ENCODE measurements at regions not wholly inside any gene's neighbourhood (a gene's known extent, or its start where the extent isn't known, plus 50 kb on each side); places are given as distances from the start of the nearest gene placed in this dataset.
"Not testable (repeated sequence)": the region's sequence is repeated elsewhere in the genome, so short reads cannot be mapped to it uniquely, and the experiment has no call there.

- H3K27ac ChIP-seq (ENCODE audit: control insufficient read depth, insufficient read depth), result no peak overlapping the region
- no peak overlapping the region for H3K4me3 ChIP-seq
- no peak overlapping the region for H3K9ac ChIP-seq (ENCODE audit: control insufficient read depth, insufficient read depth, low read length)
- ChIA-PET CTCF (interaction anchor here (1.5 kb wide), 1 partner anchor 342 kb away, joined by 4 read pairs; no protein-coding TSS in a partner anchor), SMC1A (ENCODE audit: uncharacterized antibody, unreplicated experiment) (no interaction called here), POLR2A (no interaction called here), RAD21 (ENCODE audit: unreplicated experiment) (interaction anchor here (0.6 kb wide), 1 partner anchor 1030 kb away, joined by 3 read pairs; no protein-coding TSS in a partner anchor)
- no peaks in the 10 kb centered on the region for H3K9me3 ChIP-seq (replicated peaks; ENCODE audit: control insufficient read depth, insufficient read depth, low read length)
- FAIRE-seq, result no peak
- intact Hi-C loops (cut with micrococcal nuclease; ENCODE audit: unreplicated experiment) (no loop called here), in situ Hi-C loops (cut with MboI) (no loop called here)
- TF ChIP-seq EGR1 (IDR thresholded peaks at IDR 0.05; ENCODE audit: borderline replicate concordance in 1 of 2, low read depth in 2 of 2, low read length in 2 of 2) (no peak), ZBED1 (IDR thresholded peaks at IDR 0.05; ENCODE audit: borderline replicate concordance) (no peak), HCFC1 (IDR thresholded peaks at IDR 0.05; ENCODE audit: low read length) (no peak), SIN3A (IDR thresholded peaks at IDR 0.05; ENCODE audit: low read depth, low read length) (no peak), TBL1XR1 (IDR thresholded peaks at IDR 0.05; ENCODE audit: low read depth, low read length) (no peak), MTA2 (IDR thresholded peaks at IDR 0.05; ENCODE audit: low read depth) (no peak), TCF3 (IDR thresholded peaks at IDR 0.05; ENCODE audit: borderline replicate concordance, insufficient read depth, low read depth, low read length) (no peak)
- no peak overlapping the region for H2AFZ ChIP-seq (ENCODE audit: control insufficient read depth, low read depth, low read length)
- no peaks in the 10 kb centered on the region for H3K79me2 ChIP-seq (ENCODE audit: control insufficient read depth, insufficient read depth, low read length)
- H3K4me1 ChIP-seq (ENCODE audit: control insufficient read depth, insufficient read depth, low read length), result no peaks in the 10 kb centered on the region
- H3K4me2 ChIP-seq (ENCODE audit: control insufficient read depth, insufficient read depth), result no peak overlapping the region
- H3K36me3 ChIP-seq (ENCODE audit: control insufficient read depth in 2 of 2, insufficient read depth in 2 of 2, low read length in 1 of 2), result no peaks in the 10 kb centered on the region
- no peak for DNase-seq (ENCODE audit: low read depth, low spot score)
- BruUV-seq (replicated peaks), result no TSS peak
- H4K20me1 ChIP-seq (ENCODE audit: control insufficient read depth, insufficient read depth), result no peaks in the 10 kb centered on the region
- H3K27me3 ChIP-seq (replicated peaks in 1 of 2; ENCODE audit: control insufficient read depth in 2 of 2, insufficient read depth in 2 of 2, low read length in 1 of 2), result no peaks in the 10 kb centered on the region
- ATAC-seq, result no peak
Observed at GRCh38 chr1:243957141-243957540, 93.9 kb upstream of the ZBTB18 start.

GRCh38 chr1:243956450-243956849, 94.6 kb upstream of the ZBTB18 start:
- FAIRE-seq (no peak), ATAC-seq (no peak), DNase-seq (ENCODE audit: low read depth, low spot score) (no peak)
- no peak overlapping the region for H2AFZ ChIP-seq (ENCODE audit: control insufficient read depth, low read depth, low read length)
- CTCF ChIA-PET, result interaction anchor here (1.5 kb wide), 1 partner anchor 343 kb away, joined by 4 read pairs; no protein-coding TSS in a partner anchor
- H3K9me3 ChIP-seq (replicated peaks; ENCODE audit: control insufficient read depth, insufficient read depth, low read length), result no peaks in the 10 kb centered on the region
- no peaks in the 10 kb centered on the region for H3K36me3 ChIP-seq (ENCODE audit: control insufficient read depth in 2 of 2, insufficient read depth in 2 of 2, low read length in 1 of 2)
- no peaks in the 10 kb centered on the region for H3K4me1 ChIP-seq (ENCODE audit: control insufficient read depth, insufficient read depth, low read length)
- no peak overlapping the region for H3K4me2 ChIP-seq (ENCODE audit: control insufficient read depth, insufficient read depth)
- POLR2A ChIA-PET, result no interaction called here
- in situ Hi-C loops (cut with MboI) (no loop called here), intact Hi-C loops (cut with micrococcal nuclease; ENCODE audit: unreplicated experiment) (no loop called here)
- BruUV-seq (replicated peaks), result no TSS peak
- H3K4me3 ChIP-seq, result no peak overlapping the region
- no peak overlapping the region for H3K9ac ChIP-seq (ENCODE audit: control insufficient read depth, insufficient read depth, low read length)
- RAD21 ChIA-PET (ENCODE audit: unreplicated experiment), result no interaction called here
- no peaks in the 10 kb centered on the region for H3K27me3 ChIP-seq (replicated peaks in 1 of 2; ENCODE audit: control insufficient read depth in 2 of 2, insufficient read depth in 2 of 2, low read length in 1 of 2)
- no peaks in the 10 kb centered on the region for H3K79me2 ChIP-seq (ENCODE audit: control insufficient read depth, insufficient read depth, low read length)
- TF ChIP-seq CBX5 (IDR thresholded peaks at IDR 0.05; ENCODE audit: low read depth) (no peak), GATAD2B (conservative IDR thresholded peaks at IDR 0.05; ENCODE audit: low read depth) (no peak), MEF2A (IDR thresholded peaks at IDR 0.05; ENCODE audit: insufficient read depth, low read depth, low read length) (no peak), NBN (IDR thresholded peaks at IDR 0.05) (no peak)
- 21% methylated on average over 3 of the region's 3 CpGs for WGBS (ENCODE audit: insufficient coverage, insufficient replicate concordance, low lambda C conversion rate, missing lambda C conversion rate)
- no peaks in the 10 kb centered on the region for H4K20me1 ChIP-seq (ENCODE audit: control insufficient read depth, insufficient read depth)
- H3K27ac ChIP-seq (ENCODE audit: control insufficient read depth, insufficient read depth), result no peak overlapping the region
- SMC1A ChIA-PET (ENCODE audit: uncharacterized antibody, unreplicated experiment), result no interaction called here

DNA sequence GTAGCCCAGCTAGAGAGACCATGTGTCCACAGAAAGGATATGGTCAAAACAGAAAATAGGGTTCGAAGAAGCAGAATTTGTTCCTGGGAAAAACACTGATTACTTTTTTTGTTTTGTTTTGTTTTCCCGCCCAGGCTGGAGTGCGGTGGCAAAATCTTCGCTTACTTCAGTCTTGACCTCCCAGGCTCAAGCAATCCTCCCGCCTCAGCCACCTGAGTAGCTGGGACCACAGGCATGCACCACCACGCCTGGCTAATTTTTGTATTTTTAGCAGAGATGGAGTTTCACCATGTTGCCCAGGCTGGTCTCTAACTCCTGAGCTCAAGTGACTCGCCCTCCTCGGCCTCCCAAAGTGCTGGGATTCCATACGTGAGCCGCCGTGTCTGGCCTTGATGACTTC, 99.9 kb upstream of the ZBTB18 start:
- BruUV-seq (replicated peaks); H3K27me3 ChIP-seq (replicated peaks in 1 of 2; ENCODE audit: control insufficient read depth in 2 of 2, insufficient read depth in 2 of 2, low read length in 1 of 2); intact Hi-C loops (cut with micrococcal nuclease; ENCODE audit: unreplicated experiment); FAIRE-seq; H3K4me1 ChIP-seq (ENCODE audit: control insufficient read depth, insufficient read depth, low read length); H3K79me2 ChIP-seq (ENCODE audit: control insufficient read depth, insufficient read depth, low read length); DNase-seq (ENCODE audit: low read depth, low spot score); H3K4me3 ChIP-seq; H3K9ac ChIP-seq (ENCODE audit: control insufficient read depth, insufficient read depth, low read length); POLR2A ChIA-PET; CTCF ChIA-PET; RAD21 ChIA-PET (ENCODE audit: unreplicated experiment); ATAC-seq; H4K20me1 ChIP-seq (ENCODE audit: control insufficient read depth, insufficient read depth); SMC1A ChIA-PET (ENCODE audit: uncharacterized antibody, unreplicated experiment); H3K4me2 ChIP-seq (ENCODE audit: control insufficient read depth, insufficient read depth); H2AFZ ChIP-seq (ENCODE audit: control insufficient read depth, low read depth, low read length); H3K36me3 ChIP-seq (ENCODE audit: control insufficient read depth in 2 of 2, insufficient read depth in 2 of 2, low read length in 1 of 2); in situ Hi-C loops (cut with MboI); H3K27ac ChIP-seq (ENCODE audit: control insufficient read depth, insufficient read depth); H3K9me3 ChIP-seq (replicated peaks; ENCODE audit: control insufficient read depth, insufficient read depth, low read length): not testable (repeated sequence)
- WGBS (ENCODE audit: insufficient coverage, insufficient replicate concordance, low lambda C conversion rate, missing lambda C conversion rate), result 71% methylated on average over 11 of the region's 11 CpGs
